Brain microvascular endothelial cell (primary cell): ENCODE measurements at regions not wholly inside any gene's neighbourhood (a gene's known extent, or its start where the extent isn't known, plus 50 kb on each side); places are given as distances from the start of the nearest gene placed in this dataset.

Source experiments
- DNase-seq: peaks from one replicate; pipeline ENCODE4 v3.0.0-alpha.2; 2020
- H3K27ac ChIP-seq: fragments of 250-450 bp; sonication (Bioruptor Pico); 2 replicates; pipeline ENCODE4 v1.5.1; 2020; ENCODE audit warnings: mild to moderate bottlenecking, moderate library complexity
- H3K27me3 ChIP-seq: fragments of 250-450 bp; sonication (Bioruptor Pico); replicated peaks from 2 replicates; pipeline ENCODE4 v1.5.1; 2020; ENCODE audit warnings: mild to moderate bottlenecking
- H3K36me3 ChIP-seq: fragments of 250-450 bp; sonication (Bioruptor Pico); replicated peaks from 2 replicates; pipeline ENCODE4 v1.5.1; 2020; ENCODE audit warnings: mild to moderate bottlenecking
- H3K4me3 ChIP-seq: 2 replicates; pipeline ENCODE4 v1.5.1; 2011; ENCODE audit warnings: low read depth, mild to moderate bottlenecking, control low read depth, low read length, moderate library complexity
- in situ Hi-C: cut with HindIII; loops from 2 replicates; pipeline ENCODE4 v1.10.0; 2017; ENCODE audit warnings: low sequenced_read_pairs, low pct_ligation_motif_present
- TF ChIP-seq, protein P1 (sequence below): IDR thresholded peaks from 2 replicates; pipeline ENCODE4 v1.5.1; 2011; ENCODE audit warnings: low read depth, mild to moderate bottlenecking, moderate library complexity, low read length, control low read depth, inconsistent platforms; ENCODE audit errors: missing control alignments

DNA sequence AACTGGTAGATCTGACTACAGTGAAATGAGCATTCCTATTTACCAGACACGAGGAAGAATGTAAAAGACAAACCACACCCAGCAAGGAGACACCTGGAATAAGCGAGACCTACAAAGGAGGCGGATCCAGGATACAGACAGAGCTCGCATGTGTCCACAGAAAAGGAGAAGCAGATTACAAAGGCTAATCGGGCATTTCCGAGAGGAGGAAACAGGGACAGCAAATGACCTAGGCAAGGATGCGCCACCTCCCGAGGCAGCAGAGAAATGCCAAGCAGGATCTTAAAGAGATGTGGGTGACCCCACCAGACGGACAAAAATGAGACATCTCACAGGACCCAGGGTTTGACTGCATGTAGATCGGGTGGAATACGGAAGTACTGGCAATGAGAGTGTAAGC, 63.2 kb upstream of the IQSEC1 start:
- in situ Hi-C loops = no loop called here
- no peak for DNase-seq
- TF ChIP-seq, protein P1, sequence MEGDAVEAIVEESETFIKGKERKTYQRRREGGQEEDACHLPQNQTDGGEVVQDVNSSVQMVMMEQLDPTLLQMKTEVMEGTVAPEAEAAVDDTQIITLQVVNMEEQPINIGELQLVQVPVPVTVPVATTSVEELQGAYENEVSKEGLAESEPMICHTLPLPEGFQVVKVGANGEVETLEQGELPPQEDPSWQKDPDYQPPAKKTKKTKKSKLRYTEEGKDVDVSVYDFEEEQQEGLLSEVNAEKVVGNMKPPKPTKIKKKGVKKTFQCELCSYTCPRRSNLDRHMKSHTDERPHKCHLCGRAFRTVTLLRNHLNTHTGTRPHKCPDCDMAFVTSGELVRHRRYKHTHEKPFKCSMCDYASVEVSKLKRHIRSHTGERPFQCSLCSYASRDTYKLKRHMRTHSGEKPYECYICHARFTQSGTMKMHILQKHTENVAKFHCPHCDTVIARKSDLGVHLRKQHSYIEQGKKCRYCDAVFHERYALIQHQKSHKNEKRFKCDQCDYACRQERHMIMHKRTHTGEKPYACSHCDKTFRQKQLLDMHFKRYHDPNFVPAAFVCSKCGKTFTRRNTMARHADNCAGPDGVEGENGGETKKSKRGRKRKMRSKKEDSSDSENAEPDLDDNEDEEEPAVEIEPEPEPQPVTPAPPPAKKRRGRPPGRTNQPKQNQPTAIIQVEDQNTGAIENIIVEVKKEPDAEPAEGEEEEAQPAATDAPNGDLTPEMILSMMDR = no peak
- Histone ChIP-seq H3K27ac (no peak overlapping the region), H3K36me3 (no peaks in the 10 kb centered on the region), H3K4me3 (no peak overlapping the region), H3K27me3 (no peaks in the 10 kb centered on the region)

DNA sequence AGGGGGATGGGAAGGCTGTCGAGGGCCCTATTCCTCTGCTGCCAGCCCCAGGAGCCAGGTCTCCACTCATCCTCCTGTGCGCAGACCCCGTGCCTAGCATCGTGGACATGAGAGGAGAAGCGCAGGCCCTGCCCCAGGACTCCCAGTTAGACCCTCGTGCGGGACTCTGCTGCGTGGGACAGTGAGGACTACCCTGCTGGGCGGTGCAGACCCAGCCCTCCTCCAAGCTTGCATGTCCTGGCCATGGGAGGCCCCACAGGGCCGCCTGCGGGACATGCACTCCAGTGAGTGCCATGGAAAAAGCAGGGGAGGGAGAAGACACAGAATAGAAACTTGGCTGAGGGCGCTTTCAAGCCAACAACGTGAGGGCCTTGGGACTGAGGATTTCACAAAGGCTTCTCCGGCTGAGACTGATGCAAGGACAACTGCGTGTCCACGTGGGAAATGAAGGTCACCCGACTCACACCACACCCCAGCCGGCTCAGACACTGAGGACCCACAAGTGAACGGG, 62.6 kb upstream of the IQSEC1 start:
- no peak for DNase-seq
- no peak overlapping the region for H3K27ac ChIP-seq
- no peaks in the 10 kb centered on the region for H3K27me3 ChIP-seq
- TF ChIP-seq, protein P1 = no peak
- in situ Hi-C loops = no loop called here
- H3K4me3 ChIP-seq = no peak overlapping the region
- no peaks in the 10 kb centered on the region for H3K36me3 ChIP-seq

DNA sequence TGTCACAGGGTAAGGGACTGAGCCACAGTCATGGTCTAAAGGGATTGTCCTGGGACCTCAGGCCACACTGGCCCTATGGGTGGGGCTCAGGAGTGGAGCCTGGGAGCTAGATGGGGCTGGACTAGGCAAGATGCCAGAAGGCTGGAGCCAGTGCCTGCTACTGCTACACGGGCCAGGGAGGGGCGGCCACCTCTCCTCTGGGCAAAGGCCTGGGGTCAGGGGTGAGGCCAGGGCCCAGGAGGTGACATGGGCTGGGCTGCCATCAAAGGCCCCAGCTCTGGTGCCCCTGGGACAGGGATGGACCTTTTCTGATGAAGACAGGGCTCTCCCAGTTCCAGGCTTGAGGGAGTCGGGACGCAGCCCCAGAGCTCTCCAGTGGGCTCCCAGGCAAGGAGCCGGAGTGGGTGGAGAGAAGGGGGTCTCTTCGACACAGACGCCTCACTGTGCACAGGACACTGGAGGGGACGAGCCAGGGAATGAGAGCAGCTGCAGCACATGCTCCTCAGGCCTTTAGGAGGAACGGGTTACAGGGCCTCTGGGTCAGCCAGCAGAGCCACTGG, 62.1 kb upstream of the IQSEC1 start:
- no peaks in the 10 kb centered on the region for H3K27me3 ChIP-seq
- no peak overlapping the region for H3K27ac ChIP-seq
- DNase-seq = no peak
- TF ChIP-seq, protein P1 = no peak
- no peak overlapping the region for H3K4me3 ChIP-seq
- no peaks in the 10 kb centered on the region for H3K36me3 ChIP-seq
- in situ Hi-C loops = no loop called here

DNA sequence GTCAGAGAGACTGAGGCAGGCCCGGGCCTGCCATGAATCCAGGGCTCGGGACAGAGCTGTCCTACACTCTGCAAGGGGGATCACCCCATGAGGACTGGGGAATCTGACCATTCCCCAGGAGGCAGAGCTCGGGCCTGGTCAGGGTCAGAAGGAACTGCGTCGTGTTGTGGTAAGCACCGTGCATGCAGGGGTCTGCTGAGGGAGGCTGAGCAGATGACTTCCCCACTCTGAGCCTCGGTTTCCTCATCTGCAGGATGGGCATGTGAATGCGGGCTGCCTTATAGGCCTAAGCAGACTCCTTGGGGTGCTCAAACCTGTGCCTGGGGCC, 61.6 kb upstream of the IQSEC1 start:
- Histone ChIP-seq H3K4me3 (no peak overlapping the region), H3K27me3 (no peaks in the 10 kb centered on the region), H3K27ac (no peak overlapping the region), H3K36me3 (no peaks in the 10 kb centered on the region)
- DNase-seq = no peak
- in situ Hi-C loops = no loop called here
- TF ChIP-seq, protein P1 = no peak

DNA sequence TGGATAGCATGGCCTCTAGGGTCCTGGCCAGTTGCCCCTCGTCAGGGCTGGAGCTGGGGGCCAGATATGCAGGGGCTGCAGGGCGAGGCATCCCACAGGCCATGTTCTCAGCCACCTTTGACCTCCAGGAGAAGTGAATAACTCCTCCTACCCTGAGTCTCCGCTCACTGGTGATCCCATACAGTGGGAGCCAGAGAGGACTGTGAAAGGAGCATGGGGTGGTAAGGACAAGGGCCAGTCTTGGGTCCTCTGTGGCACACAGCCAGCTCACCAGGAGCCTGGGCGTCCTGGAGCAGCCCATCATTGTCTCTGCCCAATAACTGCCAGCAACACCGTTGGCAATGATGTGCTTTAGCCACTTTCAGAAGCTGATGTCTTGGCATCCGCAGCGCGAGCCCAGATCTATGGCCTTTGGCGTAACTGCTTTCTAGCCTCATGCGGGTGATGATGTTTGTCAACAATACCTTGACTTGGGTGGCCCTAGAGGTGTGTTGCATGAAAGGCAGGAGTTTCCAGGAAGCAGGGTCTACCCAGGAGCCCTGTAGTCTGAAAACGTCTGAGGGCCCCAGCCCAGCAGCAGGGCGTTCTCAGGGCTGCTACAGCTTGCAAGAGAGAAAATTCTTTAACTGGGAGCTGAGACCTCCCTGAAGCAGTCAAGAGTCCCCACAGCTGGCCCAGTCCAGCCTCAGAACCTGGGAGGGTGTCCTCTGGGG, 61.1 kb upstream of the IQSEC1 start:
- H3K27me3 ChIP-seq = no peaks in the 10 kb centered on the region
- DNase-seq = no peak
- TF ChIP-seq, protein P1 = no peak
- no peak overlapping the region for H3K4me3 ChIP-seq
- in situ Hi-C loops = no loop called here
- no peak overlapping the region for H3K27ac ChIP-seq
- H3K36me3 ChIP-seq = no peaks in the 10 kb centered on the region
